ENCODE measurements at regions not wholly inside any gene's neighbourhood (a gene's known extent, or its start where the extent isn't known, plus 50 kb on each side); places are given as distances from the start of the nearest gene placed in this dataset.

GRCh38 chr14:53741479-53742232, 215.0 kb downstream of the BMP4 start:
- no peaks in the 10 kb centered on the region for H3K4me1 ChIP-seq (ENCODE audit: control insufficient read depth in 2 of 3, insufficient read depth in 2 of 3, low read depth in 1 of 3, low read length in 3 of 3)
- DNase-seq = no peak
- no peak overlapping the region for H3K4me3 ChIP-seq (ENCODE audit: low read length in 3 of 3)
- intact Hi-C loops (cut with DNase I) = no loop called here
- no peak overlapping the region for H3K27ac ChIP-seq (ENCODE audit: low read depth in 2 of 2, low read length in 2 of 2)
- TF ChIP-seq, protein P1, sequence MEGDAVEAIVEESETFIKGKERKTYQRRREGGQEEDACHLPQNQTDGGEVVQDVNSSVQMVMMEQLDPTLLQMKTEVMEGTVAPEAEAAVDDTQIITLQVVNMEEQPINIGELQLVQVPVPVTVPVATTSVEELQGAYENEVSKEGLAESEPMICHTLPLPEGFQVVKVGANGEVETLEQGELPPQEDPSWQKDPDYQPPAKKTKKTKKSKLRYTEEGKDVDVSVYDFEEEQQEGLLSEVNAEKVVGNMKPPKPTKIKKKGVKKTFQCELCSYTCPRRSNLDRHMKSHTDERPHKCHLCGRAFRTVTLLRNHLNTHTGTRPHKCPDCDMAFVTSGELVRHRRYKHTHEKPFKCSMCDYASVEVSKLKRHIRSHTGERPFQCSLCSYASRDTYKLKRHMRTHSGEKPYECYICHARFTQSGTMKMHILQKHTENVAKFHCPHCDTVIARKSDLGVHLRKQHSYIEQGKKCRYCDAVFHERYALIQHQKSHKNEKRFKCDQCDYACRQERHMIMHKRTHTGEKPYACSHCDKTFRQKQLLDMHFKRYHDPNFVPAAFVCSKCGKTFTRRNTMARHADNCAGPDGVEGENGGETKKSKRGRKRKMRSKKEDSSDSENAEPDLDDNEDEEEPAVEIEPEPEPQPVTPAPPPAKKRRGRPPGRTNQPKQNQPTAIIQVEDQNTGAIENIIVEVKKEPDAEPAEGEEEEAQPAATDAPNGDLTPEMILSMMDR (IDR thresholded peaks at IDR 0.05; ENCODE audit: borderline replicate concordance, extremely low read depth, insufficient read depth) = no peak
- no peaks in the 10 kb centered on the region for H3K9me3 ChIP-seq (ENCODE audit: control insufficient read depth in 2 of 3, insufficient read depth in 1 of 3, low read length in 3 of 3)
- no peaks in the 10 kb centered on the region for H3K27me3 ChIP-seq (ENCODE audit: control insufficient read depth, insufficient read depth, low read length)
- no peak for FAIRE-seq
- no peaks in the 10 kb centered on the region for H3K36me3 ChIP-seq (ENCODE audit: control insufficient read depth in 2 of 3, insufficient read depth in 3 of 3, low read length in 3 of 3)
- no peak overlapping the region for H3K9ac ChIP-seq (ENCODE audit: low read length in 3 of 3)

DNA sequence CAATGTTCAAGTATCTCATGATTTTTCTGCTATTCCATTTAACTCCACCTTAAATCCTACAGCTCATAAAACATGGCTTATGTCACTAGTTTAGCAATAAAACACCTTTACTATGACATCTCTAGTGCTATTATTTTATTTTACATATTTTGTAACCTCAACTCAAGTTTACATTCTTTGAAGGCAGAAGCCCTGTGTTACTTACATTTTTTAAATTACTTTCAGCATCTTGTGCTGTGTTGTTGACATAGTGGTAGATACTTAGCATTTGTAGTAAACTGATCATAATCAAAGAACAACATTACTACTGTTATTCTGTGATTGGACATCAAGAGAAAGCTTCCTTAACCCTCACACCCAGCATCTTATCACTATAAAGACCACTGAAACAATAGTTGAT, 216.1 kb downstream of the BMP4 start:
- Histone ChIP-seq H3K27me3 (ENCODE audit: control insufficient read depth, insufficient read depth, low read length) (no peaks in the 10 kb centered on the region), H3K9me3 (ENCODE audit: control insufficient read depth in 2 of 3, insufficient read depth in 1 of 3, low read length in 3 of 3) (no peaks in the 10 kb centered on the region), H3K9ac (ENCODE audit: low read length in 3 of 3) (no peak overlapping the region), H3K4me3 (ENCODE audit: low read length in 3 of 3) (no peak overlapping the region), H3K36me3 (ENCODE audit: control insufficient read depth in 2 of 3, insufficient read depth in 3 of 3, low read length in 3 of 3) (no peaks in the 10 kb centered on the region), H3K4me1 (ENCODE audit: control insufficient read depth in 2 of 3, insufficient read depth in 2 of 3, low read depth in 1 of 3, low read length in 3 of 3) (no peaks in the 10 kb centered on the region), H3K27ac (ENCODE audit: low read depth in 2 of 2, low read length in 2 of 2) (no peak overlapping the region)
- intact Hi-C loops (cut with DNase I) = no loop called here
- FAIRE-seq = no peak
- TF ChIP-seq, protein P1 (IDR thresholded peaks at IDR 0.05; ENCODE audit: borderline replicate concordance, extremely low read depth, insufficient read depth) = no peak
- no peak for DNase-seq

- H3K4me3 ChIP-seq (ENCODE audit: low read length in 3 of 3) = no peak overlapping the region
- H3K36me3 ChIP-seq (ENCODE audit: control insufficient read depth in 2 of 3, insufficient read depth in 3 of 3, low read length in 3 of 3) = no peaks in the 10 kb centered on the region
- no peak for FAIRE-seq
- no peak overlapping the region for H3K9ac ChIP-seq (ENCODE audit: low read length in 3 of 3)
- TF ChIP-seq, protein P1 (IDR thresholded peaks at IDR 0.05; ENCODE audit: borderline replicate concordance, extremely low read depth, insufficient read depth) = no peak
- no peaks in the 10 kb centered on the region for H3K4me1 ChIP-seq (ENCODE audit: control insufficient read depth in 2 of 3, insufficient read depth in 2 of 3, low read depth in 1 of 3, low read length in 3 of 3)
- H3K27ac ChIP-seq (ENCODE audit: low read depth in 2 of 2, low read length in 2 of 2) = no peak overlapping the region
- no peak for DNase-seq
- intact Hi-C loops (cut with DNase I) = no loop called here
- H3K27me3 ChIP-seq (ENCODE audit: control insufficient read depth, insufficient read depth, low read length) = no peaks in the 10 kb centered on the region
- H3K9me3 ChIP-seq (ENCODE audit: control insufficient read depth in 2 of 3, insufficient read depth in 1 of 3, low read length in 3 of 3) = no peaks in the 10 kb centered on the region
Observed at GRCh38 chr14:53735916-53736315, 220.7 kb downstream of the BMP4 start.

DNA sequence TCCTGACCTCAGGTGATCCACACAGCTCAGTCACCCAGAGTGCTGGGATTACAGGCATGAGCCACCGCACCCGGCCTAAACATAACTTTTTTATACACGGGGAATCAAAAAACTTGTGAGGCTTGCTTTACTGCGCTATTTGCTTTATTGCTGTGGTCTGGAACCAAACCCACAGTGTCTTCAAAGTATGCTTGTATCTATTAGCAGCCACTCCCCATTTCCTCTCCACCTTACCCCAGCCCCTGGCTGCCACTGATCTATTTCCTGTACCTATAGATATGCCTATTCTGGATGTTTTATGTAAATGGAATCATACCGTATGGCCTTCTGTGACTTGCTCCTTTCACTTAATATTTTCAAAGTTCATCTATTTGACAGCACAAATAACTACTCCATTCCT, 233.4 kb downstream of the BMP4 start:
- H3K9me3 ChIP-seq (ENCODE audit: control insufficient read depth in 2 of 3, insufficient read depth in 1 of 3, low read length in 3 of 3) = peaks cover 0 to 6% (median 0%) of the 10 kb centered on the region in 3 donors
- H3K4me1 ChIP-seq (ENCODE audit: control insufficient read depth in 2 of 3, insufficient read depth in 2 of 3, low read depth in 1 of 3, low read length in 3 of 3) = no peaks in the 10 kb centered on the region
- no peak overlapping the region for H3K4me3 ChIP-seq (ENCODE audit: low read length in 3 of 3)
- TF ChIP-seq, protein P1 (IDR thresholded peaks at IDR 0.05; ENCODE audit: borderline replicate concordance, extremely low read depth, insufficient read depth) = no peak
- no peak for DNase-seq
- H3K27me3 ChIP-seq (ENCODE audit: control insufficient read depth, insufficient read depth, low read length) = no peaks in the 10 kb centered on the region
- no peaks in the 10 kb centered on the region for H3K36me3 ChIP-seq (ENCODE audit: control insufficient read depth in 2 of 3, insufficient read depth in 3 of 3, low read length in 3 of 3)
- no peak overlapping the region for H3K27ac ChIP-seq (ENCODE audit: low read depth in 2 of 2, low read length in 2 of 2)
- no peak overlapping the region for H3K9ac ChIP-seq (ENCODE audit: low read length in 3 of 3)
- FAIRE-seq = no peak
- intact Hi-C loops (cut with DNase I) = no loop called here
